Progenitor cell of endocrine pancreas (in vitro differentiated cells): ENCODE measurements at regions not wholly inside any gene's neighbourhood (a gene's known extent, or its start where the extent isn't known, plus 50 kb on each side); places are given as distances from the start of the nearest gene placed in this dataset.

Experiments
- DNase-seq: peaks from one replicate; pipeline ENCODE4 v3.0.0; 2021; ENCODE audit warnings: low spot score; ENCODE audit not compliant: unreplicated experiment
- H3K27ac Mint-ChIP-seq: 2 replicates; pipeline ENCODE4 v1.8.0; 2021; ENCODE audit warnings: mild to moderate bottlenecking, moderate library complexity, mixed read lengths
- H3K27me3 Mint-ChIP-seq: 2 replicates; pipeline ENCODE4 v1.8.0; 2021; ENCODE audit warnings: mixed read lengths
- H3K36me3 Mint-ChIP-seq: 2 replicates; pipeline ENCODE4 v1.8.0; 2022; ENCODE audit warnings: mixed read lengths; ENCODE audit not compliant: insufficient read depth
- H3K4me1 Mint-ChIP-seq: 2 replicates; pipeline ENCODE4 v1.8.0; 2021; ENCODE audit warnings: low read depth, mixed read lengths
- H3K4me3 Mint-ChIP-seq: 2 replicates; pipeline ENCODE4 v1.8.0; 2021; ENCODE audit warnings: low read depth, mild to moderate bottlenecking, moderate library complexity, mixed read lengths
- H3K9me3 Mint-ChIP-seq: 2 replicates; pipeline ENCODE4 v1.8.0; 2021; ENCODE audit warnings: low read depth, mixed read lengths
- CTCF ChIP-seq: fragments of 200-600 bp; sonication (generic); IDR thresholded peaks from one replicate; pipeline ENCODE4 v1.5.0; 2021; ENCODE audit warnings: antibody characterized with exemption, mild to moderate bottlenecking; ENCODE audit not compliant: unreplicated experiment

- Mint-ChIP-seq H3K9me3 (peaks cover 4% of the 10 kb centered on the region), H3K4me3 (no peak overlapping the region), H3K27ac (no peak overlapping the region), H3K4me1 (no peaks in the 10 kb centered on the region), H3K27me3 (peaks cover 3% of the 10 kb centered on the region), H3K36me3 (no peaks in the 10 kb centered on the region)
- TF ChIP-seq CTCF, result no peak
- no peak for DNase-seq
These were observed 92.7 kb downstream of the PJA1 start for GRCh38 chrX:69072486-69073006.

GRCh38 chrX:69070949-69071650 lies 94.2 kb downstream of the PJA1 start:
- H3K4me1 Mint-ChIP-seq, result no peaks in the 10 kb centered on the region
- no peak overlapping the region for H3K27ac Mint-ChIP-seq
- no peak for TF ChIP-seq CTCF
- no peak for DNase-seq
- H3K36me3 Mint-ChIP-seq, result no peaks in the 10 kb centered on the region
- H3K27me3 Mint-ChIP-seq, result peaks cover 3% of the 10 kb centered on the region
- H3K4me3 Mint-ChIP-seq, result no peak overlapping the region
- H3K9me3 Mint-ChIP-seq, result peaks cover 4% of the 10 kb centered on the region

- Mint-ChIP-seq H3K27ac (no peak overlapping the region), H3K27me3 (no peaks in the 10 kb centered on the region), H3K4me1 (no peaks in the 10 kb centered on the region), H3K36me3 (no peaks in the 10 kb centered on the region), H3K9me3 (no peaks in the 10 kb centered on the region), H3K4me3 (no peak overlapping the region)
- DNase-seq, result no peak
- no peak for TF ChIP-seq CTCF
These were observed 95.4 kb downstream of the PJA1 start for GRCh38 chrX:69069876-69070275.

GRCh38 chrX:69069086-69069445 lies 96.2 kb downstream of the PJA1 start:
- no peaks in the 10 kb centered on the region for H3K36me3 Mint-ChIP-seq
- no peaks in the 10 kb centered on the region for H3K4me1 Mint-ChIP-seq
- no peak for TF ChIP-seq CTCF
- H3K27me3 Mint-ChIP-seq, result no peaks in the 10 kb centered on the region
- H3K9me3 Mint-ChIP-seq, result no peaks in the 10 kb centered on the region
- H3K4me3 Mint-ChIP-seq, result no peak overlapping the region
- H3K27ac Mint-ChIP-seq, result peak overlapping the region; percentile 82
- DNase-seq, result no peak

GRCh38 chrX:69068301-69069085 lies 96.8 kb downstream of the PJA1 start:
- no peak for TF ChIP-seq CTCF
- no peaks in the 10 kb centered on the region for H3K4me1 Mint-ChIP-seq
- H3K36me3 Mint-ChIP-seq, result no peaks in the 10 kb centered on the region
- peak overlapping the region; percentile 82 for H3K27ac Mint-ChIP-seq
- H3K4me3 Mint-ChIP-seq, result no peak overlapping the region
- no peak for DNase-seq
- no peaks in the 10 kb centered on the region for H3K9me3 Mint-ChIP-seq
- no peaks in the 10 kb centered on the region for H3K27me3 Mint-ChIP-seq
